ENCODE measurements at regions not wholly inside any gene's neighbourhood (a gene's known extent, or its start where the extent isn't known, plus 50 kb on each side); places are given as distances from the start of the nearest gene placed in this dataset.
"Not testable (repeated sequence)": the region's sequence is repeated elsewhere in the genome, so short reads cannot be mapped to it uniquely, and the experiment has no call there.

- H3K27ac ChIP-seq; ATAC-seq (ENCODE audit: insufficient number of reproducible peaks, low FRiP score, low read depth): not testable (repeated sequence)
- TF ChIP-seq, protein P1, sequence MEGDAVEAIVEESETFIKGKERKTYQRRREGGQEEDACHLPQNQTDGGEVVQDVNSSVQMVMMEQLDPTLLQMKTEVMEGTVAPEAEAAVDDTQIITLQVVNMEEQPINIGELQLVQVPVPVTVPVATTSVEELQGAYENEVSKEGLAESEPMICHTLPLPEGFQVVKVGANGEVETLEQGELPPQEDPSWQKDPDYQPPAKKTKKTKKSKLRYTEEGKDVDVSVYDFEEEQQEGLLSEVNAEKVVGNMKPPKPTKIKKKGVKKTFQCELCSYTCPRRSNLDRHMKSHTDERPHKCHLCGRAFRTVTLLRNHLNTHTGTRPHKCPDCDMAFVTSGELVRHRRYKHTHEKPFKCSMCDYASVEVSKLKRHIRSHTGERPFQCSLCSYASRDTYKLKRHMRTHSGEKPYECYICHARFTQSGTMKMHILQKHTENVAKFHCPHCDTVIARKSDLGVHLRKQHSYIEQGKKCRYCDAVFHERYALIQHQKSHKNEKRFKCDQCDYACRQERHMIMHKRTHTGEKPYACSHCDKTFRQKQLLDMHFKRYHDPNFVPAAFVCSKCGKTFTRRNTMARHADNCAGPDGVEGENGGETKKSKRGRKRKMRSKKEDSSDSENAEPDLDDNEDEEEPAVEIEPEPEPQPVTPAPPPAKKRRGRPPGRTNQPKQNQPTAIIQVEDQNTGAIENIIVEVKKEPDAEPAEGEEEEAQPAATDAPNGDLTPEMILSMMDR (IDR thresholded peaks at IDR 0.05): peak; percentile 60
Measured at GRCh38 chr20:30356854-30357467, 900.5 kb upstream of the DEFB115 start.

GRCh38 chr20:30361756-30362155 is 895.7 kb upstream of the DEFB115 start:
- not testable (repeated sequence) for H3K36me3 ChIP-seq; H3K27me3 ChIP-seq (replicated peaks; ENCODE audit: insufficient read depth); H3K27ac ChIP-seq; H3K4me3 ChIP-seq; ATAC-seq (ENCODE audit: insufficient number of reproducible peaks, low FRiP score, low read depth); DNase-seq (ENCODE audit: low spot score); H3K4me1 ChIP-seq (ENCODE audit: control insufficient read depth in 1 of 2, low read depth in 2 of 2); H3K9me3 ChIP-seq

More at GRCh38 chr20:30356854-30357467, 900.5 kb upstream of the DEFB115 start:
- not testable (repeated sequence) for H3K27me3 ChIP-seq (replicated peaks; ENCODE audit: insufficient read depth); H3K4me1 ChIP-seq (ENCODE audit: control insufficient read depth in 1 of 2, low read depth in 2 of 2); H3K36me3 ChIP-seq; H3K4me3 ChIP-seq; DNase-seq (ENCODE audit: low spot score); H3K9me3 ChIP-seq

- ATAC-seq (ENCODE audit: insufficient number of reproducible peaks, low FRiP score, low read depth); H3K9me3 ChIP-seq; H3K36me3 ChIP-seq; DNase-seq (ENCODE audit: low spot score); H3K27me3 ChIP-seq (replicated peaks; ENCODE audit: insufficient read depth): not testable (repeated sequence)
- peak overlapping the region; percentile 99 for H3K4me3 ChIP-seq
- H3K4me1 ChIP-seq (ENCODE audit: control insufficient read depth in 1 of 2, low read depth in 2 of 2): peaks cover 6 to 18% of the 10 kb centered on the region in 2 donors
- H3K27ac ChIP-seq: peak overlapping the region in 1 of 2 donors; percentile 37
Measured at GRCh38 chr20:30376430-30376766, 881.1 kb upstream of the DEFB115 start.

- peak overlapping the region; percentile 65 to 70 for H3K27ac ChIP-seq
- no peaks in the 10 kb centered on the region for H3K36me3 ChIP-seq
- H3K27me3 ChIP-seq (replicated peaks; ENCODE audit: insufficient read depth): no peaks in the 10 kb centered on the region
- peak overlapping the region; percentile 99 for H3K4me3 ChIP-seq
- H3K4me1 ChIP-seq (ENCODE audit: control insufficient read depth in 1 of 2, low read depth in 2 of 2): peaks cover 6 to 18% of the 10 kb centered on the region in 2 donors
- ATAC-seq (ENCODE audit: insufficient number of reproducible peaks, low FRiP score, low read depth) (no peak), DNase-seq (ENCODE audit: low spot score) (peak; percentile 25)
- no peaks in the 10 kb centered on the region for H3K9me3 ChIP-seq
- TF ChIP-seq, protein P1 (IDR thresholded peaks at IDR 0.05): peak; percentile 76
Measured at GRCh38 chr20:30376767-30377658, 880.5 kb upstream of the DEFB115 start.

DNA sequence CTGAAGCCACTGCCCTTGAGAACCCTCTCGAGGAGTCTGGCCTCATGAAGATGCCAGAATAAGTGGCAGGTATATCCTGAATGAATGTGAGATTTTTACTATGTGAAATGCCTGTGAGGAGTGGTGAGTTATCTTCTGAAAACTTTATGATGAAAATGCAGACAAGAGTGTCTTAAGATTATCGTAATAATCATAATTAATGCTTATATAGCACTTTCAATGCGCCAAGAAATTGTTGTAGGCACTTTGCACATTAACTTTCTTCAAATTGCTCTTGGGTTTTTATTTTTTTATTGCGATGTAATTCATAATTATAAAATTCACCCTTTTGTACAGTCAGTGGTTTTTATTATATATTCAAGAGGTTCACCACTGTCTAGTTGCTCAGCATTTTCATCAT is 879.1 kb upstream of the DEFB115 start:
- ATAC-seq (ENCODE audit: insufficient number of reproducible peaks, low FRiP score, low read depth); H3K36me3 ChIP-seq; DNase-seq (ENCODE audit: low spot score); H3K27ac ChIP-seq; H3K9me3 ChIP-seq; H3K27me3 ChIP-seq (replicated peaks; ENCODE audit: insufficient read depth): not testable (repeated sequence)
- H3K4me3 ChIP-seq: peak overlapping the region; percentile 99
- H3K4me1 ChIP-seq (ENCODE audit: control insufficient read depth in 1 of 2, low read depth in 2 of 2): peaks cover 6 to 18% of the 10 kb centered on the region in 2 donors

GRCh38 chr20:30378721-30379120 is 878.7 kb upstream of the DEFB115 start:
- not testable (repeated sequence) for DNase-seq (ENCODE audit: low spot score); H3K4me3 ChIP-seq; H3K27me3 ChIP-seq (replicated peaks; ENCODE audit: insufficient read depth); ATAC-seq (ENCODE audit: insufficient number of reproducible peaks, low FRiP score, low read depth); H3K9me3 ChIP-seq; H3K27ac ChIP-seq; H3K36me3 ChIP-seq
- H3K4me1 ChIP-seq (ENCODE audit: control insufficient read depth in 1 of 2, low read depth in 2 of 2): peaks cover 6 to 18% of the 10 kb centered on the region in 2 donors

DNA sequence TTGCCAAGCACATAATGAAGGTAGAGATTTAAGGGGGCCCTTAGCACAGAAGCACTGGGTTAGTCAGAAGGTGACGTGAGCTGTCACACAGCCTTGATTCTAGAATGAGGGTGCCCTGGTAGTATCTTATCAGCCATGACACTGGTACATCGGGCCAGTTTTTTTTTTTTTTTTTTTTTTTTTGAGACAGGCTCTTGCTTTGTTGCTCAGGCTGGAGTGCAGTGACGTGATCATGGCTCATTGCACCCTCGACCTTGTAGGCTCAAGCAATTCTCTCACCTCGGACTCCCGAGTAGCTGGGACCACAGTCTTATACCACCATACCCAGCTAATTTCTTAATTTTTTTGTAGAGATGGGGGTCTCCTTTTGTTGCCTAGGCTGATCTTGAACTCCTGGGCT is 872.6 kb upstream of the DEFB115 start:
- DNase-seq (ENCODE audit: low spot score); H3K27me3 ChIP-seq (replicated peaks; ENCODE audit: insufficient read depth); ATAC-seq (ENCODE audit: insufficient number of reproducible peaks, low FRiP score, low read depth); H3K4me3 ChIP-seq; H3K27ac ChIP-seq; H3K4me1 ChIP-seq (ENCODE audit: control insufficient read depth in 1 of 2, low read depth in 2 of 2); H3K9me3 ChIP-seq; H3K36me3 ChIP-seq: not testable (repeated sequence)

DNA sequence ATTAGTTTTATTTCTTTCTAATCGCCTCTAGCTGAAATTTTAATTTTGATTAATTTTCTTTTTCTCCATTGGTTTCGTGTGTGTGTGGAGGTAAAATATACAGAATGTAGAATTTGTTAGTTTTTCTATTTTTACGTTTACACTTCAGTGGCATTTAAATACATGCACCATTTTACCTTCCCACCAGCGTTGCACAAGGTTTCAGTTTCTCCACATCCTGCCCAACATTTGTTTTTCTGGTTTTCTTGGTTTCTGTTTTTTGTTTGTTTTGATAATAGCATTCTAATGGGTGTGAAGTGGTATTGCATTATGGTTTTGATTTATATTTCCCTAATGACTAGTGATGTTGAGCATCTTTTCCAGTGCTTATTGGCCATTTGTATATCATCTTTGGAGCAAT is 871.4 kb upstream of the DEFB115 start:
- DNase-seq (ENCODE audit: low spot score); H3K27me3 ChIP-seq (replicated peaks; ENCODE audit: insufficient read depth); H3K9me3 ChIP-seq; H3K27ac ChIP-seq; H3K36me3 ChIP-seq; ATAC-seq (ENCODE audit: insufficient number of reproducible peaks, low FRiP score, low read depth); H3K4me3 ChIP-seq; H3K4me1 ChIP-seq (ENCODE audit: control insufficient read depth in 1 of 2, low read depth in 2 of 2): not testable (repeated sequence)

- ATAC-seq (ENCODE audit: insufficient number of reproducible peaks, low FRiP score, low read depth): not testable (repeated sequence)
Measured at GRCh38 chr20:30387823-30388222, 869.6 kb upstream of the DEFB115 start.

DNA sequence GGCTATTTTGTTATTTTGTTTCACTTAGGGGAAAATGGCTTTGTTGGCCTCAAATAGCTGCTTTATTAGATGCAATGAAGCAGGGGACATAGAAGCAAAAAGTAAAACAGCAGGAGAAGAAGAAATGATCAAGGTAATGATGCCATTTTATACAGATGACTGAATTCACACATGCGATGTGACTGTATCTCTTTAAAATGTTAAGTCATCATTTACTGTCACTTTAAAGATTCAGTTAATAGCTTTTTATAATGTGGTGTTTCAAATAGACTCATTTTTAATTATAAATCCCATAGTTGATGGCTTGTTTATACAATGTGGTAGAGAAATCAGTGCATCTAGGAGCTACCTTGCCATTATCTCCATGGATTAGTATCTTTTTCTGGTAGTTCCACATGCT is 863.9 kb upstream of the DEFB115 start:
- peaks cover 13% of the 10 kb centered on the region for H3K36me3 ChIP-seq
- not testable (repeated sequence) for H3K4me3 ChIP-seq; H3K9me3 ChIP-seq; H3K27ac ChIP-seq; H3K27me3 ChIP-seq (replicated peaks; ENCODE audit: insufficient read depth); DNase-seq (ENCODE audit: low spot score); ATAC-seq (ENCODE audit: insufficient number of reproducible peaks, low FRiP score, low read depth); H3K4me1 ChIP-seq (ENCODE audit: control insufficient read depth in 1 of 2, low read depth in 2 of 2)

More at GRCh38 chr20:30387823-30388222, 869.6 kb upstream of the DEFB115 start:
- H3K4me3 ChIP-seq; H3K27ac ChIP-seq; H3K36me3 ChIP-seq; H3K9me3 ChIP-seq; H3K4me1 ChIP-seq (ENCODE audit: control insufficient read depth in 1 of 2, low read depth in 2 of 2); DNase-seq (ENCODE audit: low spot score); H3K27me3 ChIP-seq (replicated peaks; ENCODE audit: insufficient read depth): not testable (repeated sequence)

Data from thoracic aorta (tissue), 2 donors.